ENCODE measurements at regions not wholly inside any gene's neighbourhood (a gene's known extent, or its start where the extent isn't known, plus 50 kb on each side); places are given as distances from the start of the nearest gene placed in this dataset.

DNA sequence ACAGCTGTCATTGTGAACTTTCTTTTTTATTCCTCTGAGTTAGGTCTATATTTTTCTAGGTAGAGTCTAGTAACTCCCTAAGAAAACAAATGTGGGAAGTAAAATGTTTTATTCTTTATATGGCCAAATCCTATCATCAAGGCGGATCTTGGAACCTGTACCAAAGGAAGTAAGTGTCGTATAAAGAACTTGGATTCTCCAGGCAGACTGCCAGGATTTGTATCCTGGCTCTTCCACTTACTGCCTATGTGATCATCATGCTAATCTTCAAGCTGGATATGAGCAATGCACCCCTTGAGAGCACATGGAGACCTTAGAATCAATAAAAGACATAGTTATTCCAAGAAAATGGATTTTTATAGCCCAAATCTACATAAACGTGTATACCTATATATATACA lies 286.5 kb downstream of the PCDH17 start:
- DNase-seq: no peak

GRCh38 chr13:57918913-57919312 lies 287.4 kb downstream of the PCDH17 start:
- no peak for DNase-seq

DNA sequence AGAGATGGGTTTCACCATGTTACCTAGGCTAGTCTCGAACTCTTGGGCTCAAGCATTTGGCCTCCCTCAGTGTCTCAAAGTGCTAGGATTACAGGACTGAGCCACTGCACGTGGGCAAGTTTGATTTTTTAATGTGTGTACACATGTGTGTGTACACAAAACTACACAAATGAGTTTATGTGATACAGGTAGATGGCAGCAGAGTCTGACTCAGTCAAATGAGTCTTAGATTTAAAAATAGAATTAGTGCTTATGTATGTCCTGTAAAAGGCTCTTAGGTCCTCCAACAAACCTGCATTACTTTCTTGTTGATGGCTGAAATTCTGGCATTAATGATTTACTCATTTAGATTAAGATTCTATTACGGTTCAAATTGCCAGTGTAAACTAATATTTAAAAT lies 293.7 kb downstream of the PCDH17 start:
- DNase-seq: no peak

DNA sequence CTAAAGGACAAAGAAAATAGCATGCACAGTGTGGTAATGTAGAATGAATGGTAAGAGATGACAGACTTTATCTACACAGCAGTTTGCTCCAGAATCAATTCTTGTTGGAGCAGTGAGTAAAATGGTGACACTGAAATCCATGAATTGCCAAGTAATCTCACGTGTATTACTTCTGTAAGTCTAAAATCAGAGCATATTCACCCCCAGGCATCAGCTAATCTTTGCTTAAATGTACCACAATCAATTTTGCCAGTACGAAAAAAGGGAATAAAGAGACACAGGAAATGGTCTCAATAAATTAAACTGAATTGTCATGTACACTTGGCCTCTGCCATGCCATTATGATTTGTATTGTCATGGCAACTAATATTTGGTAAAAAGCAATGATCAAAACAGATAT lies 294.2 kb downstream of the PCDH17 start:
- DNase-seq: no peak

GRCh38 chr13:57932061-57932460 lies 300.5 kb downstream of the PCDH17 start:
- no peak for DNase-seq

DNA sequence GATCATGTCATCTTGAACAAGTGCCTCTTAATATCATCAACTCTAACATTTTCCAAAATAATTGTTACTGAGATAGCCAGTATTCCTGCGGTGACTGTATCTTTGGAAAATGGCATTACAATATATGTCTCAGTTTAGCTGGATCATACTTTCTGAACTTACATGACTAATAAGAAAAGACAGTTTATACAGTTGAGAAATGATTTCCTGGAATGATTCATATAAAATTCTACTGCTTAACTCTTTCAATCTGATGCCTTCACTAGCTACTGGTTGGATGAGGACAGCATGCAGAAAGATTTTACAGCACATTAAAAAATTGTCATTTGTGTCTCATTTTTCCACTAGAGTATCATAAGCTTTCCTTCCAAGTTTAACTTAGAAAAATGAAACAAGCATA lies 302.1 kb downstream of the PCDH17 start:
- no peak for DNase-seq

- no peak for DNase-seq
These were observed 304.4 kb downstream of the PCDH17 start for GRCh38 chr13:57935965-57936364.

GRCh38 chr13:57946361-57946760 lies 314.8 kb downstream of the PCDH17 start:
- DNase-seq: no peak

GRCh38 chr13:57948884-57949283 lies 317.3 kb downstream of the PCDH17 start:
- DNase-seq: no peak

DNA sequence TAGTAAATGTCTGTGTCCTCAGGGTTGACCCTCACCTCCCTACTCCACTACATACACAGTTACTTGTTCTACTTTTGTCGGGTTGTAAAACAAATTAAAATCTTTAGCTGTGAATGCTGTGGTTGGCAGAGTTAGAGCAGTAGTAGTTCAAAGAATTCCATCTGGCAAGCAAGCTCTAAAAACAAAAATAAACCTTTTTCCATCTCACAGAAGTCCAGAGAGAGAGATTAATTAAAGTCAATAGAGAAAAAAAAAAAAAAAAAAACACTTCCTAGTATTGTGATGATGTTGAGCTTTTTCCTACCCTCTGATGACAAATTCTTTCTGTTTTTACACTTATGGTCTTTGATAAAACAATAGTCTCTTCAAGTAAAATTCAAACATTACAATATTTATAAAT lies 338.4 kb downstream of the PCDH17 start:
- DNase-seq: no peak

GRCh38 chr13:57970404-57970803 lies 338.9 kb downstream of the PCDH17 start:
- DNase-seq: no peak

DNA sequence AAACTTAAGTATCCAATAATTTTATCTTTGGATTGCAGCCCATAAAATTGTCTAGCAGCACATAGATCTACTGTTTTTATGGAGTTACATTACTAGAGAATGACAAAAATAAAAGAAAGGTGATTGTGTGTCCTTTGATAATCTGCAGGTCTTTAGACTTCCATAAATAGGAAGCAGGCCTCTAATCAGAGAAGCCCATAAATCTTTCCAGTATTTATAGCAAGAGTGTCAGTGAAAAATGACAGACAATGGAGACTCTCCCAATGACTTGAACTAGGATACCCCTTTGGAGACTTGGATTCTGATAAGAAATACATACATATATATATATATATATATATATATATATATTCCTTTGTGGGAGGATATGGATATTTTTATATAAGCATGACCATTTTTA lies 351.2 kb downstream of the PCDH17 start:
- no peak for DNase-seq

- no peak for DNase-seq
These were observed 356.7 kb downstream of the PCDH17 start for GRCh38 chr13:57988276-57988675.

DNA sequence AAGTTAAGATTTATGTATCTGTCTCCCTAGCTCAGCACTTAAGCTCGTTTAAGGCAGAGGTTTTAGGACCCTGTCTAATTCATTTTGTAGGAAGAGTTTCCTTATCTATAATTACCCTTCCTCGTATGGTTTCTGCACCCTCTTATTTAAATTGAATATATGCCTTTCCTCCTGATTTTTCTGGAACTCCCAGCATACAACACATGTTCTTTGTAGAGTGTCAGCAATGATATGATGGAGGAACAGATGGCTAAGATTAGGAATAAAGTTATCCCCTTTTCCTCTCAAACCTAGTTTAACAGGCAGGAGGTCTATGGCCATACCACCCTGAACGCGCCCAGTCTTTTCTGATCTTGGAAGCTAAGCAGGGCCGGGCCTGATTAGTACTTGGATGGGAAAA lies 359.5 kb downstream of the PCDH17 start:
- no peak for DNase-seq

DNA sequence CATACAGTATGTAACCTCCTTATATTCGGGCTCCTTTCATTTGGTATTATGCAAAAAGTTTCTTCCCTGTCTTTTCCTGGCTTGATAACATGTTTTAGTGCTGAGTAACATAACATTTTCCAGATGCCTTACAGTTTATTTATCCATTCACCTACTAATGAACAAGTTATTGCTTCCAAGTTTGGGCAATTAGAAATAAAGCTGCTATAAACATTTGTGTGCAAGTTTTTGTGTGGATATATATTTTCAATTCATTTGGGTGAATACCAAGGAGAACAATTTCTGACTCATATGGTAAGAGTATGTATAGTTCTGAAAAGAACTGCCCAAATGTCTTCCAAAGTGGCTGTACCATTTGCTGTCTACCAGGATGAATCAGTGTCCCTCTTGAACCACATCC lies 360.9 kb downstream of the PCDH17 start:
- no peak for DNase-seq

DNA sequence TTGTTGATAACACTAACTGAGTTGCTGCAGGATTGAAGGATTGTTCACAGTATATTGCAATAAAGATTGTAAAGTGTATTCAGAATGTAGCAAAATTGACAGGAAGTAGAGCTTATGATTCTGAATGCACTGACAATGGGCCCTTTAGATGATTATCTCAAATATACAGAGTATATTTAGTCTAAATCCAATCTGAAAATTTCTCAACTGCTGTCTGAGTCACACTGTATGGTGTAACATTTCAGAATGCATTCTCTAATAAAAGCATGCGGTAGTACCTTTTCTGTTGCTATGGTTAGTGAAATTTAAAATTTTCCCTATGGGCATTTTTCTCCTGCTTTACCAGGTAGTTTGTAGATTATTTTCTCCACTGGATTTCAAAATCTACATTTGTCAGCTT lies 365.2 kb downstream of the PCDH17 start:
- no peak for DNase-seq

DNA sequence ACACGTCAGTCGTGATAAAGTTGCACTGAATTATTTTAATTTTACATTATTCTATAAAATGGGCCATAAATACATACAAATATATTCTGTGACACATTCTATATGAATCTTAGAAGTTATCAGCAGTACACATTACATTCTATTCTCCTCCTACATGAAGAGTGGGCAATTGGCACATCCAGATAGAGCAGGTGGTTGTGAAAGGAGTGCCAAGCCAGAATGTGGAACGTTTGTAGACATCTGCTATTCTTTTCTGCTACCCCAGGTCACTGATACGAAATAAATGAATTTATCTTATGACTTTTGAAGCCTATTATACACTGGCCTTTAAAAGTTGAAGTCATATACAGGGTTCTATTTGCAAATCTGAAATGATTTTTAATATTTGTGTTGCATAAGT lies 373.2 kb downstream of the PCDH17 start:
- peak; percentile 28 for DNase-seq

- no peak for DNase-seq
These were observed 386.5 kb downstream of the PCDH17 start for GRCh38 chr13:58018020-58018419.

DNA sequence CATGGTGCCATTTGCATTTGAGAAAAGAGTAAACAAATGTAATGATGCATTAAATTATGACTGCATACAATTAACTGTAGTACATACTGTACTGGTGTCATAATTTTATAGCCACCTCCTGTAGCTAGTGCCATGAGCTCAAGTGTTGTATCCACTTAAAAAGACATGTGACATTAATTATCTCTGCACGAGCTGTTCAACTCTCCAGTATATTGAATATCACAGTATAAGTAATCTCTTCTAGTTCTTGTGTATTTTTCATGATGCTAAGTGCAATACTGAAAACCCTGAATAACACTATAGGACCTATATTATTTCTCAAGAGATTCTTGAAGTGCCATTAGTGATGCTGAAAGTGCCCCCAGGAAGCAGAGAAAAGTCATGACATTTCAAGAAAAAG lies 387.3 kb downstream of the PCDH17 start:
- DNase-seq: no peak

- no peak for DNase-seq
These were observed 392.6 kb downstream of the PCDH17 start for GRCh38 chr13:58024103-58024502.

DNA sequence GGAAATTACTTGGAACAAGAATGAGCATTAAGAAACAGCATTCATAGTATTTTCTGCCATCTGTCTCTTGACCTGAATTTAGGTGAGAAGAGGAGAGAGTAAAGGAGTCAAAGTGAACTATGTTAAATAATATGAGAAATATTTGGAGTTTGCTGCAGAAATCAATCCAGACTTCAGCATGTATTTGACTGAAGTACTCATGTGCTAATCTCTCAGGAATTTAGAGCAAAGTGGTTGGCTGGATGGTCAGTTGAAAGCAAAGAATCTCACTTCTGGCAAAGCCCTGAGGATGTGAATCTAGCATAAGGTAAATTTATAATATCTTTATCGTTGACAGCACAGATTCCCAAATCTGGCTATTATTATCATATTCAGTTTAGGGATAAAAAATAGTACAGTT lies 394.3 kb downstream of the PCDH17 start:
- DNase-seq: no peak

- DNase-seq: no peak
These were observed 401.3 kb downstream of the PCDH17 start for GRCh38 chr13:58032676-58033460.

DNA sequence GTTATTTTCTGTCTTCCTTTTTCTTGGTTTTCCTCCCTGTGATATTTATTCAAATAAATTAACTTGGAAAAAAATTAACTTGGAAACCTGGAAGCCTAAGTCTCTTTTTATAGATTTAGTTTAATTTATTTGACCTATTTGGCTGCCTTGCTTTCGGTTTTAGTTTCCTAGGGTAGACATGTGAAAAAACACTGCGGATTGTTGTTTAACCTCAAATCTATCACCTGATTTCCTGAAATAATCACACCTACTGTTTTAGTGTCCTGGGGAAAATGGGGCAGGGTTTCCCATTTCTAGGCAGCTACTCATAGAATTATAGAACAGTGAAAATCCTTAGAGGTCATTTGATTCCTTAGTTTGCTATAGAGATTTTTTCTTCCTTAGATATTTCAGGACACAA lies 412.4 kb downstream of the PCDH17 start:
- DNase-seq: no peak

DNA sequence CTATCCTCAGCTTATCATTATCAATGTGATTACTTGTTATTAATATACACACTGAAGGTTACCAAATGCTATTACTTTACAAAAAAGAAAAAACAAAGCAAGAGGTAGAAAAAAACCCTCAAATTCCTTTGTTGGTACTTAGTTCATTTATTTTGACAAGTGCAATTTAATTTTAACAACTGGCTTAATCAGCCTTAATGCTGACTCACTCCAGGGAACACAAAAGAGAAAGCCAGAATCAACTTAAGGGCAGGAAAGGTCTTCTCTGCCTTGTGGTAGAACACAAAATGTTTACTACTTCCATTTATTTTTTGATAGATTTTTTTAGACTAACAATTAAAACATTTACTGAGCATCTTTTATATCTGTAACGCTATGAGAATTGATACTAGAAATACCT lies 417.1 kb downstream of the PCDH17 start:
- DNase-seq: no peak

DNA sequence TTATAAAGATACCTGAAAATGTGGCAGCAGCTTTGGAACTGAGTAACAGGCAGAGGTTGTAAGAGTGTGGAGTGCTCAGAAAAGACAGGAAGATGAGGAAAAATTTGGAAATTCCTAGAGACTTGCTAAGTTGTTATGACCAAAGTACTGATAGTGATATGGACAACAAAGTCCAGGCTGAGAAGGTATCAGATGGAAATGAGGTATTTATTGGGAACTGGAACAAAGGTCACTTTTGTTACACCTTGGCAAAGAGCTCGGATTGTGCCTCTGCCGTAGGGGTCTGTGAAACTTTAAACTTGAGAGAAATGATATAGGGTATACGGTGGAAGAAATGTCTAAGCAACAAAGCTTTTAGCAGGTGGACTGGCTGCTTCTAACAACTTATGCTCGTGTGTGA lies 419.9 kb downstream of the PCDH17 start:
- DNase-seq: no peak
